Calu3 (cell line): ENCODE measurements at regions not wholly inside any gene's neighbourhood (a gene's known extent, or its start where the extent isn't known, plus 50 kb on each side); places are given as distances from the start of the nearest gene placed in this dataset.

Experiments
- BruUV-seq: library from RNA; stranded (reverse); fragments of 400-500 nt; replicated peaks from 2 replicates; lab custom pipeline; 2021; lab: Mats Ljungman, UMichigan
- CTCF ChIA-PET: fragments of 300-600 bp; sonication (Branson Sonifier 250); formaldehyde crosslinking; loops from one replicate; lab custom pipeline; 2022; ENCODE audit warnings: antibody characterized with exemption; lab: Charles Lee
- DNase-seq: peaks from one replicate; pipeline ENCODE4 v3.0.0; 2022
- H3K27ac Mint-ChIP-seq: one replicate; pipeline ENCODE4 v1.8.0; 2022; ENCODE audit warnings: mixed read lengths; ENCODE audit not compliant: unreplicated experiment
- H3K27me3 Mint-ChIP-seq: one replicate; pipeline ENCODE4 v1.8.0; 2022; ENCODE audit warnings: mixed read lengths; ENCODE audit not compliant: unreplicated experiment
- H3K36me3 Mint-ChIP-seq: one replicate; pipeline ENCODE4 v1.8.0; 2022; ENCODE audit warnings: mild to moderate bottlenecking, moderate library complexity, mixed read lengths; ENCODE audit not compliant: insufficient read depth, unreplicated experiment
- H3K4me1 Mint-ChIP-seq: one replicate; pipeline ENCODE4 v1.8.0; 2022; ENCODE audit warnings: mild to moderate bottlenecking, low read depth, mixed read lengths; ENCODE audit not compliant: unreplicated experiment
- H3K4me3 Mint-ChIP-seq: one replicate; pipeline ENCODE4 v1.8.0; 2022; ENCODE audit warnings: mild to moderate bottlenecking, low read depth, moderate library complexity, mixed read lengths; ENCODE audit not compliant: unreplicated experiment
- H3K9me3 Mint-ChIP-seq: one replicate; pipeline ENCODE4 v1.8.0; 2022; ENCODE audit warnings: low read depth, mixed read lengths; ENCODE audit not compliant: unreplicated experiment
- CTCF ChIP-seq: fragments of 200-600 bp; IDR thresholded peaks from one replicate; pipeline ENCODE4 v1.8.0; 2022; ENCODE audit warnings: antibody characterized with exemption; ENCODE audit not compliant: unreplicated experiment
- intact Hi-C: fragments of 100-400 bp; cut with micrococcal nuclease; formaldehyde crosslinking; loops from one replicate; pipeline ENCODE4 v1.10.0; 2022; ENCODE audit not compliant: unreplicated experiment

- H3K9me3 Mint-ChIP-seq, result peaks cover 24% of the 10 kb centered on the region
- CTCF ChIA-PET, result no interaction called here
Observed at GRCh38 chr22:34390400-34390799, 470.1 kb upstream of the LARGE1 start.

GRCh38 chr22:34395370-34395769, 475.1 kb upstream of the LARGE1 start:
- DNase-seq, result no peak
- no peak overlapping the region for H3K4me3 Mint-ChIP-seq
- H3K4me1 Mint-ChIP-seq, result no peaks in the 10 kb centered on the region
- no peaks in the 10 kb centered on the region for H3K27me3 Mint-ChIP-seq
- H3K36me3 Mint-ChIP-seq, result no peaks in the 10 kb centered on the region
- no peak overlapping the region for H3K27ac Mint-ChIP-seq
- no TSS peak for BruUV-seq
- TF ChIP-seq CTCF, result no peak
- CTCF ChIA-PET, result no interaction called here
- peaks cover 28% of the 10 kb centered on the region for H3K9me3 Mint-ChIP-seq
- intact Hi-C loops, result no loop called here

More at GRCh38 chr22:34390400-34390799, 470.1 kb upstream of the LARGE1 start:
- H3K4me3 Mint-ChIP-seq, result no peak overlapping the region
- H3K27me3 Mint-ChIP-seq, result no peaks in the 10 kb centered on the region
- no peak overlapping the region for H3K27ac Mint-ChIP-seq
- DNase-seq, result no peak
- TF ChIP-seq CTCF, result no peak
- no peaks in the 10 kb centered on the region for H3K36me3 Mint-ChIP-seq
- H3K4me1 Mint-ChIP-seq, result no peaks in the 10 kb centered on the region
- intact Hi-C loops, result no loop called here
- no TSS peak for BruUV-seq

GRCh38 chr22:34403667-34404066, 483.4 kb upstream of the LARGE1 start:
- no peaks in the 10 kb centered on the region for H3K36me3 Mint-ChIP-seq
- CTCF ChIA-PET, result no interaction called here
- no peak for DNase-seq
- H3K4me1 Mint-ChIP-seq, result no peaks in the 10 kb centered on the region
- no peak for TF ChIP-seq CTCF
- H3K27ac Mint-ChIP-seq, result no peak overlapping the region
- H3K9me3 Mint-ChIP-seq, result peaks cover 27% of the 10 kb centered on the region
- H3K27me3 Mint-ChIP-seq, result no peaks in the 10 kb centered on the region
- no TSS peak for BruUV-seq
- intact Hi-C loops, result no loop called here
- no peak overlapping the region for H3K4me3 Mint-ChIP-seq

GRCh38 chr22:34410111-34410510, 489.8 kb upstream of the LARGE1 start:
- no peaks in the 10 kb centered on the region for H3K27me3 Mint-ChIP-seq
- no peaks in the 10 kb centered on the region for H3K36me3 Mint-ChIP-seq
- DNase-seq, result no peak
- H3K27ac Mint-ChIP-seq, result no peak overlapping the region
- no TSS peak for BruUV-seq
- intact Hi-C loops, result no loop called here
- no peak overlapping the region for H3K4me3 Mint-ChIP-seq
- H3K4me1 Mint-ChIP-seq, result no peaks in the 10 kb centered on the region
- CTCF ChIA-PET, result no interaction called here
- no peak for TF ChIP-seq CTCF
- peaks cover 13% of the 10 kb centered on the region for H3K9me3 Mint-ChIP-seq
